ENCODE measurements at regions not wholly inside any gene's neighbourhood (a gene's known extent, or its start where the extent isn't known, plus 50 kb on each side); places are given as distances from the start of the nearest gene placed in this dataset.

- DNase-seq, result no peak
Observed at GRCh38 chr15:39365873-39366272, 215.0 kb upstream of the THBS1 start.

GRCh38 chr15:39367596-39367995 lies 213.3 kb upstream of the THBS1 start:
- no peak for DNase-seq

GRCh38 chr15:39369768-39370167 lies 211.1 kb upstream of the THBS1 start:
- DNase-seq, result no peak

GRCh38 chr15:39376371-39376909 lies 204.4 kb upstream of the THBS1 start:
- DNase-seq, result no peak

DNA sequence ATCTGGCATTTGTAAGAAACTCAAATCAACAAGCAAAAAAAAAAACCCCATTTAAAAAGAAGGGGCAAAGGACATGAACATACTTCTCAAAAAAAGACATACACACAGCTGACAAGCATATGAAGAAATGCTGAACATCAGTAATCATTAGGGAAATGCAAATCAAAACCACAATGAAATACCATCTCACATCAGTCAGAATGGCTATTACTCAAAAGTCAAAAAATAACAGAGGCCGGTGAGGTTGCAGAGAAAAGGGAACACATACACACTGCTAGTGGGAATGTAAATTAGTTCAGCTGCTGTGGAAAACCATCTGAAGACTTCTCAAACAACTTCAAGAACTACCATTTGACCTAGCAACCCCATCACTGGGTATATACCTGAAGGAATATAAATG lies 199.4 kb upstream of the THBS1 start:
- DNase-seq, result no peak

GRCh38 chr15:39388118-39388517 lies 192.8 kb upstream of the THBS1 start:
- DNase-seq, result no peak

DNA sequence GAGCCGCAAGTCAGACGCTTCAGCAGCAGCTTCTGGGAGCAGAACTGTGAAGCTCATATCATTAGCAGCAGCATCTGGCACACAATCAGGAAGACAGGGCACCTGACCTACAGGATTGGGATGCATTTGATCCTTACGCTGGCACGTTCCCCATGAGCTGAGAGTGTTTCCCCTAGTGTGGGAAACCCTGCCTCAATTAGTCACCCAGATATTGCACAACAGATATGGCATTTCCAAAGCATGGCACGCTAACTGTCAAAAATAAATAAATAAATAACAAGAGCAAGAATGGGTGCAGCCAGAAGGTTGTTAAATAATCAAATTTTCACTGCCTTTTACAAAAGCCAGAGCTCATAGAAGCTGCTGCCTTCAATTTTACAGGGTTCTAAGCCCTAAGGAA lies 189.6 kb upstream of the THBS1 start:
- DNase-seq, result no peak

- DNase-seq, result no peak
Observed at GRCh38 chr15:39392469-39393047, 188.3 kb upstream of the THBS1 start.

GRCh38 chr15:39393575-39394335 lies 187.1 kb upstream of the THBS1 start:
- no peak for DNase-seq

- DNase-seq, result no peak
Observed at GRCh38 chr15:39394496-39394895, 186.4 kb upstream of the THBS1 start.

- no peak for DNase-seq
Observed at GRCh38 chr15:39396979-39397615, 183.8 kb upstream of the THBS1 start.

DNA sequence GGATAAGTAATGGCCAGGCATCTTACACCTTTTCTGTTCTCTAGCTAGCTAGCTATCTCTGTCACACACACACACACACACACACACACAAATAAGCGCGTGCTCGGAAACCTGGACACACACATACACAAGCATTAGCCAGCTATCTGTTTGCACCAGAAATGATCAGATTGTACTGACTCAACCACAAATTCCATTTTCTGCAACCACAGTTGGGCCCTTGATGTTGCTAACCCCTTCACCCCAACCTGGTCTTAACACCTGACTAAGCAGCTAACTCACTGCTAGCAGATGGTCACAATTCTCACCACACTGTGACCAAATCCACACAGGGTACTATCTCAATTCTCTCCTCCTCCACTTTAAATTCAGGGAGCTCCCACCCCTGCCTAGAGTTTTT lies 183.0 kb upstream of the THBS1 start:
- DNase-seq, result no peak

DNA sequence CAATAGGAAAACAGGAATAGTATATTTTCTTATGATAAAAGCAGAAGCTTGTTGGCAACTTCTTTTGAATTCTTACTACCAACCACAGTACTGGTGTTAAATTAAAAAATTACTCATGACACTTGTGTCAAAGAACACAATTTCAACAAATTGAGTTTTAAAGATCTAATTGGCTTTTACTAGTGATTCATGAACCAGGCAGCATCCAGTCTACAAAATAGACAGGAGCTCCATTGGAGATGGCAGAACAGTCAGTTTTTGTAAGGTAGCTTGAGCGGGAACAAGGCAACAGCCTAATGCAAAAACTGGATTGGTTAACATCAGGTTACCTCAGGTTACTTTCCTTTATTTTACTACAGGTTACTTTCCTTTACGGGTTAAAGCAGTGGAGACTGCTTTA lies 181.3 kb upstream of the THBS1 start:
- DNase-seq, result no peak

- DNase-seq, result no peak
Observed at GRCh38 chr15:39400002-39400401, 180.9 kb upstream of the THBS1 start.

DNA sequence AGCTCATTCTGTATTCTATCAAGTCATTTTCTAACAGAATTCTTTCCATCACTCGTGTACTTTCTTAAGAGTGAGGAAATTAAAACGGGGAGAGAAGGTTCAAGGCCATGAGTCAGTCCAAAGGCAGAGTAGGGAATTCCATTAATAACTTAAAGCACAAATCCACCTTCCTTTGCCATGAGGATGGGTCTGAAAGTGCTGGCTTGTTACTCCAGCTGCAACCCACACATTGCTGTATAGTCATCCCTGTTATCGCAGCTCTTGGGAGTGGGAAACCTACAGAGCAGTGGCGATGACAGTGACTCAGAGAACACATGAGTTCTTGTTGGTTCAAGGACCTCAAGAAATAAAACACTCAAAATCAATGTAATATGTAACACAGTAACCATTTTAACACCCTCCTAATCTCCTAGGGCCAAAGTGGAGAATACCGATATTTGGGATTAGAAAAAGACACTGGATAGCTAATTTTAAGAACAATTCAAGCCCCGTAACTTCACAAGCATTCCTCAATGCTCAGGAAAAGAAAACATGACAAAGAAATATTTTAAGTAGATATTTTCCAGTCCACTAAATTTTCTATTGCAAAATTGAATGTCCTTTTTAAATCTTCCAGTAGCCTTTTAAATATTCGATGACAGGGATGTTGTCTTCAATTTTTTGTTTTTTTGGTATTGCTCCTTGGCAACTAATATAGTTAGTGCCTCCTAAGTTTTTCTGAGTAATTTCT lies 179.9 kb upstream of the THBS1 start:
- DNase-seq, result no peak

GRCh38 chr15:39403640-39404117 lies 177.2 kb upstream of the THBS1 start:
- DNase-seq, result no peak

DNA sequence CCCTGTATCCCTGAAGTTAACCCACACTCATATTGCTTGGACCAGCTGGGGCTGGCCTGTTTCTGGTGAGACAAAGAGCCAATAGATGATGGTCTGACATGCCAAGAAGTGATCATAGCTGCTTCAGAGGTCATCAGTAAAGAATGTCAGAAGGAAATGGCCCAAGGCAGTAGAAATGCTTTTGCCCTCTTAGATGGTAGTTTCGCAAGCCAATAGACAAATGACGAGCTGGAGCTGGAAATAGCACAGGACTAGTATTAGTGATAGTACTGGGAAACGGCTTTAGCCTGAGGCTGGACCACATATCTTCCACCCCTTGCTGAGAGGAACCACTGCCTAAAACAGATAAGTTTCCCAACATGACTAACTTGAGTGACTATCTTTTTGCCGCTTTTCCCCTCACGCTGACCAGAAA lies 176.1 kb upstream of the THBS1 start:
- no peak for DNase-seq

DNA sequence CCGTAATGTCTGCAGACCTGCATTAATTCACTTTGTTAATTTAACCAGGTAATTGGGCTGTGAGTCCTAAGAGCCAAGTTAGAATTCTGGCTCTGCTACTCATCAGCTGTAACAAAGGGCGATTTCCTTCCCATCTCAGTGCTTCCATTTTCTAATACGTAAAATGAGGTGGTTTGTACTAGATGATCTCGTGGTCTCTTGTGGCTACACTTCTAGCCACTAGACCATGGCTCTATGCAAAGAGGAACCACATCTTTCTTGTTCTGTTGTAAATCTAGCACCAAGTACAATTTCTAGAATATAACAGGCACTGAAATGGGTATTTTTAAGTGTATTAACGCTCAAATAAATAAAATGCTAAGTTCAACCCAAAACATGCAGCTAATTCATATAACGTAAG lies 174.4 kb upstream of the THBS1 start:
- DNase-seq, result no peak

DNA sequence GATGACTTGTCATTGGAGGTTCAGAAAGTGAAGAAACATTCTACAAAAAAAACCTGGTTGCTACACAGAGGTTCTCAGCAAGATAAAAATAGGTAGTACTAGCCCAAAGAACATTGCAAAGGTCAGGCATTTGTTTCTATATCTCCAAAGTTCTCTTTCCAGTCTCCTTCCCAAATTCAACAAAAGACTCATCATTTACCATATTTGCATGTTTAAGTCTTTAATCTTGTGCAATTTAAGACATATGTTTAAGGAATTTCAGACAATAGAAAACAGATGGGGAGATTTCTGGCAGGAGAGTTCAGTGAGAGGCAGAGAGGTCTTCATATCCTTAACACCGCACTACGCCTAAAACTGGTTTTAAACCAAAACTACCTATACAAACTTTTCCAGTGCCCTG lies 173.8 kb upstream of the THBS1 start:
- DNase-seq, result no peak

GRCh38 chr15:39409876-39410530 lies 170.9 kb upstream of the THBS1 start:
- no peak for DNase-seq

DNA sequence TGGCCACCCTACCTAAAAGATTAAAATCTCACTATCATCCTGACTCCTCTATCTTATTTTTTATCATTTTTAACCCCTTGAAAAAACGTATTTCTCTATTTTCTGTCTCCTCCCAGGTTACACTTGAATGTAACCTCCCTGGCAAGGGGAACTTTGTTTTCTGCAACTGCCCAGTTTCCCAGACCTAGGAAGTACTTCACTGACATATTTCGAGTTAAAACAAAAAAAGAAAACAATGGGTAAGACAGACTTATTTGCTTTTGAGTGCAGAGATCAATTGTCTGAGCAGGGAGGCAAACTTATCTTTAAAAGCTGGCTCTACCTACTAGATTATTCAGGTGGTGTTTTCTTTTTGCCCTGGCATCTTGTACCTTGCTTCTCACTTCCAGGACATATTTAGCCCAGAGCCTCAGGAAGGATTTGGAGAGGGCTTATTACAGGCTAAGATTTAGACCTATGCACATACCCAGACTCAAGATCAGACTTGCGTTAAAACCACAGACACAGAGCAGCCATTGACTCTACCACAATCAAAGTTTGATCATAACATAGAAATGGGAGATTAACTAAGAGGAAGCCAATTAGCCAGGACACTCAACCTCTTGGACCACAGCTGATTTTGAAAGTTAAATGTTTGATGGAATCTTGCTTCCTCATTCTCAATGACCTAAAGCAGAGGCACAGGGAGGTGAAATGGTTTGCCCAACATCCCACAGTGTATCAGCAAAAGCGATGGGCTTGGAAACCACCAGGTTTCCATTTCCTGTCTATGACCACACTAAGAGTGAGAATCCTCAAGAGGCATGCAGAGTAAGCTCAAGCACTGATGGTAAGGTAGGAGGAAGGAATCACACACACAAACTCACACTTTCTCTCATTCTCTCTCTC lies 169.5 kb upstream of the THBS1 start:
- DNase-seq, result no peak

GRCh38 chr15:39413558-39413957 lies 167.3 kb upstream of the THBS1 start:
- no peak for DNase-seq

All from NCI-H510A (cell line).